ENCODE measurements at regions not wholly inside any gene's neighbourhood (a gene's known extent, or its start where the extent isn't known, plus 50 kb on each side); places are given as distances from the start of the nearest gene placed in this dataset.
A peak's percentile ranks its signal among the peaks of the same experiment; 100 is the strongest.

- DNase-seq (ENCODE audit: low read depth in 1 of 2, low spot score in 2 of 2) (no peak), FAIRE-seq (no peak)
- Histone ChIP-seq H3K9me3 (ENCODE audit: insufficient read depth in 2 of 2, low read depth in 1 of 2, low read length in 1 of 2) (no peaks in the 10 kb centered on the region; a peak in 1 of 4 replicates), H4K20me1 (replicated peaks in 1 of 2; ENCODE audit: control insufficient read depth in 1 of 2, insufficient read depth in 2 of 2, low read length in 2 of 2) (no peaks in the 10 kb centered on the region), H3K23ac (ENCODE audit: insufficient read length) (no peak overlapping the region), H3K9ac (replicated peaks in 1 of 4; ENCODE audit: extremely low read depth in 1 of 4, low read depth in 3 of 4, low read length in 3 of 4) (no peak overlapping the region), H3K27ac (ENCODE audit: low read depth, low read length) (no peak overlapping the region), H4K5ac (ENCODE audit: insufficient read length, low read depth, low read length) (no peak overlapping the region), H3K79me1 (ENCODE audit: low read depth, low read length) (no peaks in the 10 kb centered on the region), H3K23me2 (ENCODE audit: low read depth, low read length) (no peaks in the 10 kb centered on the region), H4K8ac (ENCODE audit: extremely low read depth, insufficient read depth, low read length) (no peak overlapping the region; the same call in 1 of the 2 replicates), H2BK20ac (ENCODE audit: low read length) (no peak overlapping the region), H2AK5ac (ENCODE audit: low read depth, low read length) (0 out of 2 replicates have a peak overlapping the region, but pooled peaks have one; percentile 3), H3K14ac (ENCODE audit: insufficient read length) (no peak overlapping the region), H3K18ac (ENCODE audit: extremely low read depth, low read length) (no peak overlapping the region), H2BK15ac (ENCODE audit: low read length) (no peak overlapping the region), H3K4me3 (ENCODE audit: extremely low read depth in 1 of 4, insufficient read depth in 2 of 4, low read depth in 3 of 4, low read length in 4 of 4) (no peak overlapping the region), H2BK12ac (ENCODE audit: low read depth, low read length) (no peak overlapping the region), H3K4ac (replicated peaks; ENCODE audit: insufficient read length, low read depth, low read length) (no peak overlapping the region), H3K56ac (replicated peaks; ENCODE audit: insufficient read length, low read depth, low read length) (no peak overlapping the region), H2BK5ac (ENCODE audit: low read depth, low read length) (no peak overlapping the region), H3K4me2 (ENCODE audit: insufficient read depth in 1 of 2, low read depth in 2 of 2, low read length in 2 of 2) (no peak overlapping the region), H2AFZ (ENCODE audit: low read length) (no peak overlapping the region), H3K4me1 (replicated peaks in 1 of 4; ENCODE audit: control insufficient read depth in 3 of 4, insufficient read depth in 4 of 4, low read length in 3 of 4) (peaks cover 8 to 22% (median 12%) of the 10 kb centered on the region in 4 experiments), H3K27me3 (replicated peaks in 1 of 4; ENCODE audit: control insufficient read depth in 3 of 4, extremely low read depth in 1 of 4, insufficient read depth in 3 of 4, low read length in 3 of 4) (peaks cover 0 to 11% (median 6%) of the 10 kb centered on the region in 4 experiments; a peak in 5 of 7 replicates), H2BK120ac (replicated peaks; ENCODE audit: low read depth, low read length) (no peak overlapping the region), H4K91ac (replicated peaks; ENCODE audit: insufficient read length, low read length) (peak overlapping the region; percentile 11), H3K36me3 (ENCODE audit: control insufficient read depth in 2 of 4, insufficient read depth in 4 of 4, low read length in 3 of 4) (no peaks in the 10 kb centered on the region), H3K79me2 (ENCODE audit: control insufficient read depth in 1 of 2, insufficient read depth in 2 of 2, low read length in 2 of 2) (no peaks in the 10 kb centered on the region)
- CTCF ChIA-PET (ENCODE audit: partially characterized antibody), result interaction anchor here (0.6 to 6.3 kb wide), 4 partner anchors 12 to 59 kb away, joined by 3 to 51 read pairs (median 3); no protein-coding TSS in a partner anchor
- POLR2A ChIA-PET (ENCODE audit: partially characterized antibody), result no interaction called here
- WGBS, 2 experiments (ENCODE audit: extremely low coverage in 1 of 2, insufficient coverage in 1 of 2, insufficient read length in 1 of 2, insufficient replicate concordance in 2 of 2, low coverage in 1 of 2, low lambda C conversion rate in 2 of 2, missing lambda C conversion rate in 1 of 2), result 91% methylated on average over 7 of the region's 7 CpGs; no CpG with 5 or more reads in 1 of the 2 experiments
- TF ChIP-seq FOSL1 (IDR thresholded peaks at IDR 0.05; ENCODE audit: insufficient read depth, low read depth, low read length), result no peak
- no peak for TF ChIP-seq ATF3 (IDR thresholded peaks at IDR 0.05; ENCODE audit: insufficient read depth, low read depth, low read length)
- no peak for TF ChIP-seq RBBP5 (IDR thresholded peaks at IDR 0.05; ENCODE audit: borderline replicate concordance, low read depth, low read length)
These were observed 161.9 kb downstream of the DHX35 start for GRCh38 chr20:39124064-39124463.
